Activated CD8-positive, alpha-beta T cell treated with anti-CD3 and anti-CD28 coated beads for 36 hours (primary cell): ENCODE measurements at regions not wholly inside any gene's neighbourhood (a gene's known extent, or its start where the extent isn't known, plus 50 kb on each side); places are given as distances from the start of the nearest gene placed in this dataset.

ENCODE experiments used
- ATAC-seq: fragments of 200-7000 bp; cut with Tn5 transposase; one replicate; pipeline ENCODE4 v1.10.0; 2021; ENCODE audit warnings: mild to moderate bottlenecking, moderate library complexity
- CTCF ChIA-PET: fragments of 350-600 bp; sonication (Branson Sonifier 250); formaldehyde crosslinking; loops from one replicate; lab custom pipeline; 2021; ENCODE audit warnings: antibody characterized with exemption; lab: Charles Lee
- POLR2A ChIA-PET: fragments of 350-600 bp; sonication (Branson Sonifier 250); formaldehyde crosslinking; loops from one replicate; lab custom pipeline; 2021; ENCODE audit warnings: antibody characterized with exemption; lab: Charles Lee
- DNase-seq: peaks from one replicate; pipeline ENCODE4 v3.0.0-alpha.2; 2020
- H3K27ac Mint-ChIP-seq: one replicate; pipeline ENCODE4 v1.8.0; 2021; ENCODE audit warnings: mild to moderate bottlenecking, mixed read lengths
- H3K27me3 Mint-ChIP-seq: one replicate; pipeline ENCODE4 v1.8.0; 2021; ENCODE audit warnings: mixed read lengths
- H3K36me3 Mint-ChIP-seq: one replicate; pipeline ENCODE4 v1.8.0; 2021; ENCODE audit warnings: low read depth, mixed read lengths
- H3K4me1 Mint-ChIP-seq: one replicate; pipeline ENCODE4 v1.8.0; 2021; ENCODE audit warnings: low read depth, mixed read lengths
- H3K4me3 Mint-ChIP-seq: one replicate; pipeline ENCODE4 v1.8.0; 2021; ENCODE audit warnings: mild to moderate bottlenecking, moderate library complexity, mixed read lengths
- H3K9me3 Mint-ChIP-seq: one replicate; pipeline ENCODE4 v1.8.0; 2021; ENCODE audit warnings: mixed read lengths
- intact Hi-C: fragments of 100-400 bp; cut with micrococcal nuclease; formaldehyde crosslinking; loops from one replicate; pipeline ENCODE4 v1.10.0; 2022
- TF ChIP-seq, protein P1 (sequence below): fragments of 200-600 bp; IDR thresholded peaks from one replicate; pipeline ENCODE4 v1.8.0; 2022; ENCODE audit warnings: antibody characterized with exemption, mild to moderate bottlenecking

DNA sequence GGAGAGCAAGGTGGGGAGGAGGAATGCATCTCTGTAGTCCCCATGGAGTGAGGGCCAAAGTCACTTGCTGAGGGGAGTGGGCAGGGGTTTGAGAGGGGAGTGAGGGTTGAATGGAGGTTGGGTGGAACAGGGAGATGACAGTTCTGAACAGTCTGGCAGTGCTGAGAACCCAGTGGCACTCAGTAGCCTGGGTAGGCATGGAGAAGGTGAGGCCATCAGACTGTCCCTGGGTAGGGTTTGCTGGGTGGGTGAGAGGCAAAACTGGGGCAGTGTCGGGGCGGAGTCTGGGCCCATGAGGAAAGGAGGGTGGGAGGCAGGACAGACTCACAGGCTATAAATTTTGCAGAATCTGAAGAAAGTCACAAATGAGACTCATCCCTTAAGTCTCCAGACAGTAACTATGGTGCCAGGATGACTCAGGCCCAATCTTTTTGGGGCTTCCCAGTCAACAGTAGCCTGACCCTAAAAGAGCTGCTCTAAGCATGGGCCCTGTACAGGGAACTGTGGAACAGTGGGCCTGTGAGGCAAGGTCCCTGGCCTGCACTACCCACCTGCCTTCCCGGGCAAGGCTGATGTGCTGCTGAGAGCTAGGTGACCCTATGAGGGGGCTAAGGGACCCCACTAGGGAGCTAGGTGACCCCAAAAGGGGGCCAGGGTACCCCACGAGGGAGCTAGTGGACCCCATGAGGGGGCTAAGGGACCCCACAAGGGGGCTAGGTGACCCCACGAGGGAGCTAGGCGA, 51.0 kb upstream of the DMRTB1 start:
- intact Hi-C loops = no loop called here
- Mint-ChIP-seq H3K9me3 (no peaks in the 10 kb centered on the region), H3K4me1 (peaks cover 40% of the 10 kb centered on the region), H3K4me3 (no peak overlapping the region), H3K27ac (peak overlapping the region; percentile 41), H3K27me3 (no peaks in the 10 kb centered on the region), H3K36me3 (no peaks in the 10 kb centered on the region)
- DNase-seq = peak; percentile 34
- TF ChIP-seq, protein P1, sequence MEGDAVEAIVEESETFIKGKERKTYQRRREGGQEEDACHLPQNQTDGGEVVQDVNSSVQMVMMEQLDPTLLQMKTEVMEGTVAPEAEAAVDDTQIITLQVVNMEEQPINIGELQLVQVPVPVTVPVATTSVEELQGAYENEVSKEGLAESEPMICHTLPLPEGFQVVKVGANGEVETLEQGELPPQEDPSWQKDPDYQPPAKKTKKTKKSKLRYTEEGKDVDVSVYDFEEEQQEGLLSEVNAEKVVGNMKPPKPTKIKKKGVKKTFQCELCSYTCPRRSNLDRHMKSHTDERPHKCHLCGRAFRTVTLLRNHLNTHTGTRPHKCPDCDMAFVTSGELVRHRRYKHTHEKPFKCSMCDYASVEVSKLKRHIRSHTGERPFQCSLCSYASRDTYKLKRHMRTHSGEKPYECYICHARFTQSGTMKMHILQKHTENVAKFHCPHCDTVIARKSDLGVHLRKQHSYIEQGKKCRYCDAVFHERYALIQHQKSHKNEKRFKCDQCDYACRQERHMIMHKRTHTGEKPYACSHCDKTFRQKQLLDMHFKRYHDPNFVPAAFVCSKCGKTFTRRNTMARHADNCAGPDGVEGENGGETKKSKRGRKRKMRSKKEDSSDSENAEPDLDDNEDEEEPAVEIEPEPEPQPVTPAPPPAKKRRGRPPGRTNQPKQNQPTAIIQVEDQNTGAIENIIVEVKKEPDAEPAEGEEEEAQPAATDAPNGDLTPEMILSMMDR = no peak
- no peak for ATAC-seq
- ChIA-PET CTCF (interaction anchor here (9.5 kb wide), 1 partner anchor 14 kb away, joined by 60 read pairs; no protein-coding TSS in a partner anchor), POLR2A (interaction anchor here (1.1 kb wide), 1 partner anchor 86 kb away, joined by 3 read pairs; no protein-coding TSS in a partner anchor)

DNA sequence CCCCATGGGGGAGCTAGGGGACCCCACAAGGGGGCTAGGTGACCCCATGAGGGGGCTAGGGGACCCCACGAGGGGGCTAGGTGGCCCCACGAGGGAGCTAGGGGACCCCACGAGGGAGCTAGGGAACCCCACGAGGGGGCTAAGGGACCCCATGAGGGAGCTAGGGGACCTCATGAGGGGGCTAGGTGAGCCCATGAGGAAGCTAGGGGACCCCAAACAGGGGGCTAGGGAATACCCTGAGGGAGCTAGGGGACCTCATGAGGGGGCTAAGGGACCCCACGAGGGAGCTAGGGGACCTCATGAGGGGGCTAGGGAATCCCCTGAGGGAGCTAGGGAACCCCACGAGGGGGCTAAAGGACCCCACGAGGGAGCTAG, 50.5 kb upstream of the DMRTB1 start:
- H3K36me3 Mint-ChIP-seq = no peaks in the 10 kb centered on the region
- no peaks in the 10 kb centered on the region for H3K9me3 Mint-ChIP-seq
- no peaks in the 10 kb centered on the region for H3K27me3 Mint-ChIP-seq
- peaks cover 46% of the 10 kb centered on the region for H3K4me1 Mint-ChIP-seq
- H3K4me3 Mint-ChIP-seq = no peak overlapping the region
- TF ChIP-seq, protein P1 = no peak
- intact Hi-C loops = no loop called here
- POLR2A ChIA-PET = interaction anchor here (0.7 to 1.1 kb wide), 3 partner anchors 15 to 86 kb away, joined by 3 read pairs; no protein-coding TSS in a partner anchor
- no peak overlapping the region for H3K27ac Mint-ChIP-seq
- no peak for ATAC-seq
- CTCF ChIA-PET = interaction anchor here (0.9 to 9.5 kb wide), 2 partner anchors 15 to 35 kb away, joined by 4 to 60 read pairs; no protein-coding TSS in a partner anchor
- DNase-seq = no peak

DNA sequence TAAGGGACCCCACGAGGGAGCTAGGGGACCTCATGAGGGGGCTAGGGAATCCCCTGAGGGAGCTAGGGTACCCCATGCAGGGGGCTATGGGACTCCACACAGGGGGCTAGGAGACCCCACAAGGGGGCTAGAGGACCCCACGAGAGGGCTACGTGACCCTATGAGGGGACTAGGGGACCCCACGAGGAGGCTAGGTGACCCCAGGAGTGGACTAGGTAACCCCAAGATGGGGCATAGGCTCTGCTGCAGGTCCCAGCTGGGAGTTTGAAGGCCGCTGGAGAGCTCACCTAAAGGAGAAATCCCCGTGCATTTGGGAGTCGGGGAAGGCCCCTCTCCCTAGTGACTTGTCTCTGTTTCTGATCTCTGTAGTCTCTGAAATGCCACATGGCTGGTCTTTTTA, 50.0 kb upstream of the DMRTB1 start:
- ATAC-seq (no peak), DNase-seq (no peak)
- intact Hi-C loops = no loop called here
- no peaks in the 10 kb centered on the region for H3K9me3 Mint-ChIP-seq
- CTCF ChIA-PET = interaction anchor here (0.9 to 9.5 kb wide), 2 partner anchors 15 to 35 kb away, joined by 4 to 60 read pairs; no protein-coding TSS in a partner anchor
- POLR2A ChIA-PET = interaction anchor here (0.7 to 1.1 kb wide), 3 partner anchors 14 to 87 kb away, joined by 3 read pairs; no protein-coding TSS in a partner anchor
- TF ChIP-seq, protein P1 = no peak
- H3K4me3 Mint-ChIP-seq = no peak overlapping the region
- no peaks in the 10 kb centered on the region for H3K36me3 Mint-ChIP-seq
- peak overlapping the region; percentile 73 for H3K27ac Mint-ChIP-seq
- H3K4me1 Mint-ChIP-seq = peaks cover 50% of the 10 kb centered on the region
- no peaks in the 10 kb centered on the region for H3K27me3 Mint-ChIP-seq
